Hepatocyte (in vitro differentiated cells): ENCODE measurements at regions not wholly inside any gene's neighbourhood (a gene's known extent, or its start where the extent isn't known, plus 50 kb on each side); places are given as distances from the start of the nearest gene placed in this dataset.

ENCODE experiments used
- CTCF ChIP-seq: fragments of 200-600 bp; sonication (generic); IDR thresholded peaks from 2 replicates; pipeline ENCODE4 v1.5.1; 2016; ENCODE audit warnings: antibody characterized with exemption, mild to moderate bottlenecking; ENCODE audit not compliant: poor library complexity
- EZH2 ChIP-seq: fragments of 200-600 bp; sonication (generic); IDR thresholded peaks from 2 replicates; pipeline ENCODE4 v1.6.1; 2016; ENCODE audit warnings: antibody characterized with exemption, mild to moderate bottlenecking, borderline replicate concordance
- EZH2phosphoT487 ChIP-seq: fragments of 200-600 bp; sonication (generic); IDR thresholded peaks from one replicate; pipeline ENCODE4 v1.6.1; 2018; ENCODE audit warnings: antibody characterized with exemption, mild to moderate bottlenecking, low read depth, moderate library complexity; ENCODE audit not compliant: unreplicated experiment, severe bottlenecking

- TF ChIP-seq CTCF (no peak), EZH2 (no peak), EZH2phosphoT487 (no peak)
Observed at GRCh38 chr10:50999163-50999562, 75.1 kb upstream of the PRKG1 start.
